NCI-H2171 treated with DMSO at 0.1 percent for 48 hours (cell line): ENCODE measurements at regions not wholly inside any gene's neighbourhood (a gene's known extent, or its start where the extent isn't known, plus 50 kb on each side); places are given as distances from the start of the nearest gene placed in this dataset.

Experiments used
- DNase-seq: peaks from one replicate; lab custom pipeline; 2025; lab: John Stamatoyannopoulos, UW

GRCh38 chr5:121199216-121199999, 652.3 kb upstream of the FTMT start:
- DNase-seq = no peak

- DNase-seq = no peak
Observed at GRCh38 chr5:121218086-121218485, 633.6 kb upstream of the FTMT start.

GRCh38 chr5:121221483-121221882, 630.2 kb upstream of the FTMT start:
- no peak for DNase-seq

GRCh38 chr5:121226765-121227164, 624.9 kb upstream of the FTMT start:
- DNase-seq = no peak

GRCh38 chr5:121239951-121240350, 611.7 kb upstream of the FTMT start:
- DNase-seq = no peak

GRCh38 chr5:121246971-121247370, 604.7 kb upstream of the FTMT start:
- no peak for DNase-seq

- no peak for DNase-seq
Observed at GRCh38 chr5:121251954-121252353, 599.7 kb upstream of the FTMT start.

- no peak for DNase-seq
Observed at GRCh38 chr5:121257621-121258020, 594.1 kb upstream of the FTMT start.

GRCh38 chr5:121263456-121263855, 588.2 kb upstream of the FTMT start:
- DNase-seq = no peak

GRCh38 chr5:121264605-121265004, 587.1 kb upstream of the FTMT start:
- no peak for DNase-seq

- DNase-seq = no peak
Observed at GRCh38 chr5:121271546-121271945, 580.1 kb upstream of the FTMT start.

- DNase-seq = no peak
Observed at GRCh38 chr5:121273833-121274433, 577.7 kb upstream of the FTMT start.

- DNase-seq = no peak
Observed at GRCh38 chr5:121279801-121280200, 571.9 kb upstream of the FTMT start.

GRCh38 chr5:121285801-121286521, 565.7 kb upstream of the FTMT start:
- DNase-seq = no peak

- no peak for DNase-seq
Observed at GRCh38 chr5:121288781-121289180, 562.9 kb upstream of the FTMT start.

GRCh38 chr5:121292664-121293063, 559.0 kb upstream of the FTMT start:
- DNase-seq = no peak

- no peak for DNase-seq
Observed at GRCh38 chr5:121296356-121296755, 555.3 kb upstream of the FTMT start.

GRCh38 chr5:121299153-121299552, 552.5 kb upstream of the FTMT start:
- no peak for DNase-seq

- DNase-seq = no peak
Observed at GRCh38 chr5:121304838-121305237, 546.8 kb upstream of the FTMT start.

- DNase-seq = no peak
Observed at GRCh38 chr5:121313886-121314285, 537.8 kb upstream of the FTMT start.

- no peak for DNase-seq
Observed at GRCh38 chr5:121315786-121316185, 535.9 kb upstream of the FTMT start.

GRCh38 chr5:121319292-121319691, 532.4 kb upstream of the FTMT start:
- DNase-seq = no peak

GRCh38 chr5:121325930-121326329, 525.8 kb upstream of the FTMT start:
- DNase-seq = no peak
